Ureter (tissue), 1 donor: ENCODE measurements at regions not wholly inside any gene's neighbourhood (a gene's known extent, or its start where the extent isn't known, plus 50 kb on each side); places are given as distances from the start of the nearest gene placed in this dataset.

Experiments
- DNase-seq: peaks from one replicate; pipeline ENCODE4 v3.0.0-alpha.2; 2020; ENCODE audit warnings: low spot score
- donor health status: DM: yes; HTN: yes; CAD: no.

DNA sequence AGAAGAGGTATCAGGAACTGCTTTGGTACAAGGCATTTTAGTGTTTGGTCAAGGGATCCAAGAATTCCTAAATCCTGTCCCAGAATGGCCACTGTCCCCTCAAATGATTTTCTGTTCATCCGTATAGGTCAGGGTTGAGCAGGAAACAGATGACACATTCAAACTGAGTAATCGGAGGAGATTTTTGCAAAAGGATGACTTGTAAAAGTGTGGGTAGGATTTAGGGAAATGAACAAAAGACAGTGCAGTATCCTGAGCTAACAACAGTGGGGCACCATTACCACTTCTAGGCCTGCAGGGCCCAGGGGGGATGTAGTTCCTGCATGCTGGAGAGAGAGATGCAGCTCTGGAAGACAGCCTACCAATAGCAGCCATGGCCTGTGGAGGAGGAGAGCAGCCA, 290.1 kb downstream of the ZSWIM6 start:
- no peak for DNase-seq

DNA sequence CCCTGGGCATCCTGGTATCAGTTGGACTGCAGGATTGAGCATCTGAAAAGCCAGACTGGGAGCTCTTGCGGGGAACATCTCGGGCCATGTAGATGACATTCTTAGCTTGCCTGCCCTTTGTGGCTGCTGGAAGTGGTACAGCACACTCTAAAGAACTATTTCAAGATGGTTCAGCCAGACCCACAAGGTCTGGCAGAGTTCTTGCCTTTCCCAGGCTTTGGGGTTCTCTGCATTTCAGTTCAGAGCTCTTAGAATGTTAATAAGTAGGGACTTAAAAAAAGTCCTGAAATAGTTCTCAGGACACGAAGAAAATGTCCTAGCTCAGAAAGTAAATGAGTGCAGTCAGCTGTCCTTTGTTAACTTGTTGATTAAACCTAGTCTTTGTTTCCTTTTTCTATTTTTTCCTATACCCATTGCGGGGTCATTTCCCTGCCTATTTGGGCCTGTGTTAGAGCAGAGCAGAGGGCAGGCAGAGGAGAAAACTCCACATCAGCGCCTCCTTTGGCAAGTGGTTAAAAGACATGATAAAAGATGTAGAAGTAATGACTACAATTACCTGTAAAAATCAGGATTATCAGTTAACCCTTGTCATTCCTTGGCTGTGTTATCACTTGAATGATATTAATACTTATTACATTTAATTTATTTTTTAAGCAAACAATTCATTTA, 291.5 kb downstream of the ZSWIM6 start:
- no peak for DNase-seq

DNA sequence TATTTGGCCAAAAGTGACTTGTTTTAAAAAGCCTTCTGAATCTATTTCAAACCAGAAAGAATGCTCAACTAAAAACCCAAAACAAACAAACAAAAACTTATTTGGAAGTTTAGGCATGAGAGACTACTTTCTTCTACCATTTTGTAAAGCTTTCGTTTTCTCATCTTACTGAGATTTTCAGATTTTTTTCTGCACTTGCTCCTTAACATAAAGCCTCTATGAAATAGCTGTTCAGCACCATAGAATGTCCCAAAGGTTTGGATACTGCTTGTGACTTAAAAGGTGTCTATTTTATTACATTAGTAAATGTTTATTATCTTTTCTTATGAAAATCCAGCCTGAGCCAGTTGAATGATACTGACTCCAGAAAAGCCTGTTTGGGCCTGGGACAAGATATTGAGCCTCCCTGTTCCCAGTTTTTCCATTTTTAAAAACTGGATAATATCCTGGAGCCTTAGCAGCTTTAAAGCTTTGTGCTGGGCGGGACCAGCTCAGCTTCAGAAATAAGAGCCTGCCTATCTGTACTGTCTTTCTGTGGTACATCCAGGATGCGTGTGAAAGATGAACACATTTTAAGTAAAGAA, 292.6 kb downstream of the ZSWIM6 start:
- DNase-seq, result no peak

DNA sequence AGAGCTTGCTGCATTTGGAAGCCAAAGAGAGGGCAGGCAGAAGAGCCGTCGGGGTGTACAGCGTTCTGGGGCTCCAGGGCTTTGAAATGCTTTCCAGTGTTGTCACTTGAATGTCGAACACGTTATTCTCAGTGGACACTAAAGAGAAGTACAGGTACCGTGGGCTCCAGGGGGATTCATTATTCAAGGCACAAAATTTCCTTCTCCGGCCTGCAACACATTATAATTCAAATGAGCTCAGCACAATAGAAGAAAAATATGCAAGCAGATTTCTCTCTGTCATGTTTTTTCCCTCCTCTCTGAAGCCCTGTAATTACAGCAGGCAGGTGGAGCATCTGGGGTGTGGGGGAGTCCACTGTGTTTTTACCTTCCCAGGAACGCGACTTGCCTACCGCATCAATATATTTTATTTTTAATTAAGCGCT, 293.1 kb downstream of the ZSWIM6 start:
- no peak for DNase-seq

DNA sequence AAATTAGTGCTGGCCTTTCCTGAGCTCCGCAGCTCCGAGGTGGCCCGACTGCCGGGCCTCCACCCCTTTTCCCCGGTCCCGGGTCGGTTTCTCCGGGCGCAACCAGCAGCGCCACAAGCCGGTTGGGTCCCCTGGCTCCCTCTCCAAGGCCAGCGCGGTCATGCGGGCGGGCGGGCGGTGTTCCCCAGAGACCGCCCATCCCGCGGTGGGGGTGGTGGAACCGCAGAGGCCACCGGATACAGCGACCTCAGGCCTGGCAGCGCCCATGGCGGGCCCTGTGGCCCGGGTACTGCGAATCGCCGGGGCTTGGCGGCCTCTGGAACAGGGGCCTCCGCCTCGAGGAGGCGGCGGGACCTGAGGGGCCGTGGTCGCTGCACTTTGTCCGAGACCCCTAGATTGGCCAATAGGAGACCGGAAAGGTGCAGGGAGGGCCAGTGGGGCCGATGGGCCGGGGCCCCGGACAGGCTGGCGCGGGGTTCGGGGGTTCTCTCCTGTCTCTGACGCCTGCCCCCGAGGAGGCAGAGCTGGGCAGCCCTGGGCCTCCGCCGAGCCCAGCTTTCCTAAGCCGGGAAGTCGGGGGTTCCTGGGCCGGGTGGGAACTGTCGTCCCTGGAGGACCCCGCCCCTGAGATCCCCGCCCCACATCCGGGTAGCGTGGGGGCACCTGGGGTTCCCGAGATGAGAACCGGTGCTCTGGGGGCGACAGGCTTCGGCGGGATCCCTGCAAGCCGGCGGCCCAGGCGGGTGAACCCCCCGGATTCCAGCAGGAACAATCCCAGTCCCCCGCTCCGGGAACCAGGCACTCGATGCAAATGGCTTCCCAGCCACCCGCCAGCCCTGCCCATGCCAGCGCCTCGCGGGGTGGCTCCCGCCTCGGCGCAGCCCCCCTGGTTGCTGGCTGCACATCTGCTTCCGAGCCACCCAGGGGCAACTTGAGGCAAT, 293.9 kb downstream of the ZSWIM6 start:
- DNase-seq, result peak; percentile 84

DNA sequence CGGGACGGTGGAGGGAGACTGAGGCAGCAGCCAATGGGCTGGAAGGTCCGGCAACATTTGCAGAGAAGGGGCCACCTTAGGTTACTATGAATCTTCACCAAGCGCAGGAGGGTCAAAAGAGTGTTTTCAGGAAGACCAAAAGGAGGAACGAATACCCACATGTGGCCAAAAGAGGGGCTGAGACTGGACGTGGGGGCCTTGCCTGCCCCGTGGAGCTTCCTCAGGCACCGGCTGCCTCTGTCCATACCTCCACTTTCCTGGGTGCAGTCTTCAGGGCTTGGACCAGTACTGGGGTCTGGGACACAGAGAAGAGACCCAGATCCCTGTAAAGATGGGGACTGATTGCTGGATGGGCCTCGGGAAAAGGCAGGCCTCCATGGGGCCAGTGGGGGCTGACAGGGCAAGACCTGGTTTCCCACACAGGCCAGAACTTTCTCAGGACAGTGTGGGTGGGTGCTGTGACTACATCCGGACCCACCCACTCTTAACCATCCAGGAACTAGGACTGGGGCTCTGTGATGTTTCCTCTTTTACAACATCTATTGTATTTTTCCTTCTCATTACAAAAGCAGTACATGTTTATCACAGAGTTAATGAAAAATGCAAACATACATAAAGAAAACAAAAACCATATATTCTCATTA, 294.7 kb downstream of the ZSWIM6 start:
- no peak for DNase-seq

DNA sequence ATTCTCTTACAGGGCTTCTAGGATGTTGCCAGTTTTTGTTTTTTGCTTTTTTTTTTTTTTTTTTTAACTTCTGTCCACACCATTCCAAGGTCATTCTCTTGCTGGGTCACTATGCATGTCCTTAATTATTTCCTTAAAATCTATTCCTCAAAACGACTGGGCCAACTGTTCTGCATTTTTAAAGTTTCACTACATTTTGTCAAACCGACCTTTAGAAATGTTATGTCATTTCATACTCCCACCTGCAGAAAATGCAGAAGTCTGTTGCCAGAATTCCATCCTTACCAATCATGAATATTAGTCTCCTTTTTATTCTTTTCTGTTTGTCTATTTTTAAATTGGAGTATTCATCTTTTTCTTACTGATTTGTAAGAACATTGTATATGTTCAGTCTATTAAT, 295.5 kb downstream of the ZSWIM6 start:
- no peak for DNase-seq

DNA sequence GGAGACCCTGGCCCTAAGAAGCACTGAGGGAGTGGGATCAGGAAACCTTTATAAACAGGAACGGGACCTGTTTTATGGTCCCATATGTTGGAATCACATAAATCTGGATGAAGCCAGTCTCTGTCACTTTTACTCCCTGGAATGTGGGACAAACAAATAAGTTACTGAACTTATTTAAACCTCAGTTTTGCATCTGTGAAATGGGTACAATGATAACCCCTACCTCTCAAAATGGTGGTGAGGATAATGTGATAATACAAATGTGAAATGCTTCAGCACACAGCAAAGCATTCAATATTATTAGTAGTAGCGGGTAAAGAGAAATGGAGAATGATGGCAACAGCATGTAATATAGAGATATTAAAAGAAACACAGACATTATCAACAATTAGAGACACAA, 298.9 kb downstream of the ZSWIM6 start:
- no peak for DNase-seq

DNA sequence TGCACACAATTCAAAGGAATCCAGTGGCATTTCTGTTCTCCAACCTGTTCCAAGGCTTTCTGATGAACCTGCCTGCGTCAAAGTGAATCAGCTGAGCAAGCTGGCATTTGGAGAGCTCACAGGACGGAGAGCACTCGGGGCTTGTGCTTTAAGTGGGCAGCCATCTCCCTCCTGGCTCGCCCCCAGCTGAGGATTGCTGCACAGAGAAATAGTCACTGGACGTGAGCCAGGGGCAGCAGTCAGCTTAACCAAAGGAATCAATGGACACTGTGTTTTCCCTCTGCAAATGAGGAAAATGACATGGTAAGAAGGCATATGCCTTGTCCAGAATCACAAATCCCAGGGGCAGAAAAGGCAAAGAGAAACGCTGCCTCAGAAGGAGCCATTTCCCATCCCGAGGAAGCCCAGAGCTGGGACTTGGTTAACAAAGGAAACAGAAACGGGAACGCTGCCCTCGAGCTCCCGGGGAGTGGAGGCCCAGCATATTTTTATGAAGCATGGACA, 299.4 kb downstream of the ZSWIM6 start:
- no peak for DNase-seq

DNA sequence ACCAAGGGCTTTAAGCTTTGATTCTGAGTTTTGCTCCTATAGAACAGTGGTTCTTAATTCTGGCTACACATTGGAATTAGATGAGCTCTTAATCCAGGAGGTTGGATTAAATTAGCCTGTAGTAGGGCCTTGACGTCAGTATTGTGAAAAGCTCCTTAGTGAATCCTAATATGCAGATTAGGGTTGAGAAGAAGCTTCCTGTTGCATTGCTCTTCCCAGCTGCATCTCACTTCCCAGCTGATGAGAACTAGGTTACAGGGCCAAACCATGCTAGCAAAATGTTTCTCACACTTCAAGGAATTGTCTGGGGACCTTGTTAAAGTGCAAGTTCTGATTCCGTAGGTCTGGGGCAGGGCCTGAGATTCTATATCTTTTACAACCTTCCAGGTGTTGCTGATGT, 300.0 kb downstream of the ZSWIM6 start:
- no peak for DNase-seq

DNA sequence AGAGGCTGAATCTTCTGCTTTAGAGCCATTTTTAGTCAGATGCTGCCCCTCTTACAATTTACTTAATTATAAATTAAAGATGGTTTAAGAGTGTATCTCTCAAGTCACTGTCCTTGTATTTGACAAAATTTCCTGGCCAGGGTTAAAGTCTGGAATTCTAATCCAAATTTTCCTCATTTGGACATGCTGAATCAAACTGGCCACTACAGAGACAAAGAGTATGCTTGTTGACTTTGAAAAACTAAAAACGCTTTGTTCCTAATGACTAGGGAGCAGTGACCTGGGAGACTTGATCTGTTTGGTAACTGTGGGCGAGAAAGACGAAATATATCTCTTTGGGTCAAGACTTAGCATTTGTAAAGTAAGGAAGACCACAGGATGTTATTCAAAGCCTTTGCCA, 303.2 kb downstream of the ZSWIM6 start:
- DNase-seq, result no peak

DNA sequence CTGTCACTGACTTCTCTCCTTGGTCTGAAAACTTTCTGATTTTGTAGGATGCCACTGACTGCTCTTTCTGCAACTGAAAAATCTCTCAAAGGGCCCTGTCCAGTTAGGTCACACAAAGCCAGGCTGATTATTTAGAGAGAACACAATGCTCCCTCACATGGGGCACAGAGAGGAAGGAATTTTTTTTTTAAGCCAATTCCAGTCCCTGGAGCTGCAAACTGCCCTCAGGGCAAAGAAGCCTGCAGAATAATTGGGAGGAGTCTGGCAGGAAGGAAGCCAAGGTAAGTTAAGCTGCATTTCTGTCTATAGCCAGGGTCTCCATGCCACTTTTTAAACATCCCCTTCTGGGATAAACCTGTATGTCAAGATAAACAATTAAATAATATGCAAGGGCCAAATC, 305.5 kb downstream of the ZSWIM6 start:
- DNase-seq, result no peak

DNA sequence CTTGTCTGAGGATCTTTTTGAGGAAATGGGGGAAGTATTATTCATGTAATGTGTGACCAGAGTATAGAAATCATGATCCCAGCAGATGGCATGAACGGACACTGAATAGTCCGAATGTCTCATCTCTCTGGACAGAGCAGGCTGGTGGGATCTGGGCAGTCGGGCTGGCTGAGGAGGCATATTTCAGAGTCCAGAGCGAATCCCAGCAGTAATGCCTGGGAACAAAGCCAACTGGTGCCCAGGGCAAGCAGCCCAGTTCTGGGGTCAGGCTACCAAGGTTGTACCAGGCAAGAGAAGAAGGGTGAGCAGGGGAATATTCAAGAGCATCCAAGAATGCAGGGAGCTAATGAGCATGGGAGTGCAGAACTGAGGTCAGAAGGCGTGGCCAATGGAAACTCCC, 306.4 kb downstream of the ZSWIM6 start:
- DNase-seq, result no peak

DNA sequence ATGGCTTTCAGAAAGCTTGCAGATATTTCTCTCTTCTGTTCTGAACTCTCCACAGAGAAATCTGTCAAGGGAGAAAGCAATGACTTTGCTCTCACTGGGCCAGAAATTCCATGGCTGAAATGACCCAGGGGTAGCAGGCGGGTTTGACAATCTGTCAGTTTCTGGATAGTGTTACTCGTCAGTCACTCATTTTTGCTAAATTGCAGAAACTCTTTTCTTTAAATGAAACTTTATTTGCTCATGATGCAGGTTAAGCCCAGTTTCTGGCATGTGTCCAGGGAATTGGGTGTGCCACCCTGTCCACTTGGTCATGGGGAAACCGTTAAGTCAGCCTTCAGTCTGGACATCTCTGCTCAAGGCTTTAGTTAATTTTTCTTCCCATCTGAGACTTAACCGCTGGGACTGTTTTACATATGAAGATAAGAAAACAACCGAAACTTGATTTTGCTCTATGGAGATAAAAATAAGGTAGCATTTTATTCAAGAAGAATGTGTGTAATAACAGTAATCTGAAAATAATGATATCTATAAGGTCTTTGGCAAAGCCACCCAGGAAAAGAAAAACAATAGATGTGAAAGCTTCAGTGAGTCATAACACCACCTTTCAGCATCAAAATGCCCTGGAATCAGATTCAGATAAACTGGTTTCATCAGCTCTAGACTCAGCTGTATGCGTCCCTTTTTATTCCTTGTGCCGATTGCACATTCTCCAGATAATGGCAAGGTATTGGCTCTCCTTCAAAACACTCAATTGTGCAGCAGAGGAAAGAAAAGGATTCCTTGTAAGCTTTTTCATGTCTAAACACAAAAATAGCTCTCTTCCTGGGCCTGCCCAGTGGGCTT, 308.3 kb downstream of the ZSWIM6 start:
- DNase-seq, result no peak

DNA sequence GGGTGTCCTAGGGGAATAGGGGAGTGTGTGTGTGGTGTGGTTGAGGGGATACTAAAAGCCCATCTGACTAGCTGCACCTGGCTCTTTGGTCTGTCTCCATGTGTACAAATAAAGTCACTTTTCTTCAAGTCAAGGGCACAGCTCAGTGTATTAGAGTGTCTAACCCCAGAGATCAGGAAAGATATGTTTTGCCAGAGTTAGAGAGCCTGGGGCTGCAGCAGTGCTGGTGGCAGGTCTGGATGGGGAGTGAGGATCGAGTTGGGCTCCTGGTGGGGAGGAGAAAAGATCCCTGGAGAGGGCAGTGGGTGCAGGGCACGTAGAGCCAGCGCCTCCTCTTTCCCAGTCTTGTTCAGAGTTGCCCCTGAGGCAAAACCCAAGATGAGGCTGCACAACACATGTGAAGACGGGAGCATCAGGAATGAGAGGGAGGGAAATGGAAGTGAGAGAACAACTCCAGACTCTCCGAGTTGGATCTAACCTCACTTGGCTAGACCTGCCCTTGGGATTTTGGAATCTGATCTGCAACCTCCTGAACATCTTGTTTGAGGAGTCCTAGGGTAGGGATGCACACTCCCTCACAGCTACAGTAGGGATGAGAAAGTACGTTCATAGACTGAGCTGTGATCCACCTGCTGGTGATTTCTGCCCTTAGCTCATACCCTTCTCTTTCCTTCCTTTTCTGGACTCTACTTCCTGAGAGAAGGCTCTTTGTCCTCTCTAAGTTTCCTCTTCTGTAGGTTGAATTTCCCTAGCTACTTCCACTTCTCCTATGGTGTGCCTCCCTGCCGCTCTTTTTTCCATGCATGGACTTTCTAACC, 309.9 kb downstream of the ZSWIM6 start:
- DNase-seq, result no peak

DNA sequence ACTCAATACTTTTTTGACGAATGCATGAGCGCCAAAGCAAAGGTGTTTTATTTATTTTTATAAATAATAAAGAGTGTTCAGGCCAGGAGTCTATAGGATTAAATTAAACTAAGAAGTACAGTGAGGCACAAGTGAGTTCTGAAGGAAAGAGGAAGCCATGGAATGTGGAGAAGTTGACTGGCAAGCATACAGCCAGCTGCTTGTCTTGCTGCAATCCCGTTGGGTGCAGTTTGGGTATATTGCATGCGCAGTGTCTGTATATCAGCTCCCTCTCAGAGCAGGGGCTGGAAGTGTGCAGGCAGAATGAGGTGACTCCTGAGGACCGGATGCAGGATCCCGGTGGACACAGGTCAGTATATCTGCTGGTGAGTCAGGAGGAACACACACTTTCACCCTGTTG, 315.6 kb downstream of the ZSWIM6 start:
- DNase-seq, result no peak

DNA sequence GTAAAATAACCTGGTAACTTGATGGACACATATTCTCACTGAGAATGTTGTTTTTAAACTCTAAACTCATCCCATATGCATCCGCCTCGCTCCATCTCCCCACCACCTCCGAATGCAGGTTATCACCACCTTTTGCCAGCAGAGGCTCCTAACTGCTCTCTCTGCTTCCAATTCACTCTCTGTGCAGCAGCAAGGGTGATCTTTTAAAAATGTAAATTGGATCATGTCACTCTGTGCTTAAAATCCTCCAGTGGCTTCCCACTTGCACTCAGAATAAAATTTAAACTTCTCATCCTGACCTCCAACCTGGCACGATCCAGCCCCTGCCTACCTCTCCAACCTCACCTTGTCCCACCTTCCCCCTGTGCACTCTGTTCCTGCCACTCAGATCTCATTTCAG, 317.2 kb downstream of the ZSWIM6 start:
- DNase-seq, result no peak

DNA sequence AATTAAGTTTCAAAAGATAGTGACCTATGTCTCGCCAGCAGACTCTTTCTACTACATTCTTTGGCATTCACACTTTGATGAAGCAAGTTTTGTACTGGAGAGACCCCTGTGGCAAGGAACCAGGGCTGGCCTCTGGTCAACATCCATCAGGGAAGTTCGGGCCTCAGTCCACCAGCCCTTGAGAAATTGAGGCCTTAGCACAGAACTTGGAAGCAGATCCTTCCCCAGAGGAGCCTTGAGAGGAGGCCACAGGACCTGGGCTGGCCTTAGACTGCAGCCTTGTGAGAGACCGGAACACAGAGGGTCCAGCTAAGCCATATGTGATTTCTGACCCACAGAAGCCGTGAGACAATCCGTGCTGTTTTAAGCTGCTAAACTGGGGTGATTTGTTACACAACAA, 317.9 kb downstream of the ZSWIM6 start:
- no peak for DNase-seq

DNA sequence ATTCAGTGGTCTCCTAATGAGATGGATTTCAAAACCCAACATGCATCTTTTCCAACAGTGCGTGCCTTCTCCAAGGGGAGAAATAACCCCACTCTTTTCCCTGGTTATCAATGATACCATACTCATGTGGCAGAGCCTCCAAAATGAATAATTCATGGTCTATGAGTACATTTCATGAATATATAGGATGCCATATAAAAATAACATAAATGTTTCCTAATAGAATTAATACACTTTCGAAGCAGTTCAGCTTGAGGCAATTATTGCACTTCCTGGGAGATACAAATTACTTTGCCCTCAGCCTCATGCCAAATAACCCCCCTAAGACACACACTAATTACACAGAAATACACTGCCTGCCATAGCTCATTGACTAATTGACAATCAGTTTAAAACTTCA, 318.6 kb downstream of the ZSWIM6 start:
- DNase-seq, result no peak

DNA sequence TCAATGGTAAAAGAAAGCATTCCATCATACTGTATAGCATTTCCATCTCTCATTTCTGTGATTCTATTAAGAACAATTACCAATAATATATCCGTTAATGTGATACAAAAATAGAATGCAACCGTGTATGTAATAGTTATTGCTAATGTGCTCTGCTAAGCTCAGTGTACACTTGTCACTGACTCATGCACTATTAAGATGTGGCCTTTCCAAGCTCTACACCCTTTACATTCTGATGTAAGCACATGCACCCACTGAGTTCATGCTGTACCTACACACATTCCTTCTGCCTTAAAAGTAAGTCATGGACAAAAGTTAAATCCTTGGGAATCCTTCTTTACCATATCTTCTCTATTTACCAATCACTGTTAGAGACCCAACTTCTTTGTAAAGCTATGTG, 319.1 kb downstream of the ZSWIM6 start:
- no peak for DNase-seq
